GM23338 (cell line): ENCODE measurements at regions not wholly inside any gene's neighbourhood (a gene's known extent, or its start where the extent isn't known, plus 50 kb on each side); places are given as distances from the start of the nearest gene placed in this dataset.

Experiments used
- ATAC-seq: fragments of 200-7000 bp; cut with Tn5 transposase; 3 replicates; pipeline ENCODE4 v1.9.1; 2020
- DNase-seq: peaks from one replicate; pipeline ENCODE4 v3.0.0-alpha.2; 2015; ENCODE audit warnings: low spot score
- H2AFZ ChIP-seq: fragments of 200-600 bp; sonication (generic); 2 replicates; pipeline ENCODE4 v1.8.0; 2016; ENCODE audit warnings: antibody characterized with exemption, mild to moderate bottlenecking, moderate library complexity
- H3F3A ChIP-seq: fragments of 200-600 bp; sonication (generic); replicated peaks from 2 replicates; pipeline ENCODE4 v1.8.0; 2017; ENCODE audit warnings: antibody characterized with exemption, mixed run types, low read depth
- H3K27ac ChIP-seq: fragments of 200-600 bp; sonication (generic); 2 replicates; pipeline ENCODE4 v1.6.1; 2016; ENCODE audit warnings: low read depth
- H3K27me3 ChIP-seq: fragments of 200-600 bp; sonication (generic); 2 replicates; pipeline ENCODE4 v1.8.0; 2016; ENCODE audit warnings: mild to moderate bottlenecking, mixed run types, moderate library complexity; ENCODE audit not compliant: insufficient read depth
- H3K36me3 ChIP-seq: fragments of 200-600 bp; sonication (generic); 2 replicates; pipeline ENCODE4 v1.8.0; 2016; ENCODE audit warnings: mild to moderate bottlenecking; ENCODE audit not compliant: insufficient read depth
- H3K4me1 ChIP-seq: fragments of 200-600 bp; sonication (generic); 2 replicates; pipeline ENCODE4 v1.8.0; 2016; ENCODE audit warnings: mild to moderate bottlenecking, moderate library complexity; ENCODE audit not compliant: insufficient read depth
- H3K4me2 ChIP-seq: fragments of 200-600 bp; sonication (generic); 2 replicates; pipeline ENCODE4 v1.7.1; 2017; ENCODE audit warnings: mixed run types
- H3K4me3 ChIP-seq: fragments of 200-600 bp; sonication (generic); 2 replicates; pipeline ENCODE4 v1.6.1; 2016; ENCODE audit warnings: mixed run types
- H3K79me2 ChIP-seq: fragments of 200-600 bp; sonication (generic); replicated peaks from 2 replicates; pipeline ENCODE4 v1.8.0; 2017; ENCODE audit warnings: mild to moderate bottlenecking; ENCODE audit not compliant: insufficient read depth
- H3K9me2 ChIP-seq: fragments of 200-600 bp; sonication (generic); 2 replicates; pipeline ENCODE4 v1.8.0; 2017; ENCODE audit not compliant: insufficient read depth
- H4K20me1 ChIP-seq: fragments of 200-600 bp; sonication (generic); replicated peaks from 2 replicates; pipeline ENCODE4 v1.8.0; 2017; ENCODE audit warnings: mild to moderate bottlenecking; ENCODE audit not compliant: insufficient read depth
- H3K27ac Mint-ChIP-seq: 2 replicates; pipeline ENCODE4 v1.8.0; 2020; ENCODE audit warnings: inconsistent platforms, mild to moderate bottlenecking, moderate library complexity, mixed read lengths
- H3K27me3 Mint-ChIP-seq: 3 replicates; pipeline ENCODE4 v1.8.0; 2022; ENCODE audit warnings: low read depth, mild to moderate bottlenecking, moderate library complexity, mixed read lengths, inconsistent platforms; ENCODE audit not compliant: insufficient read depth, poor library complexity
- H3K36me3 Mint-ChIP-seq: 3 replicates; pipeline ENCODE4 v1.8.0; 2021; ENCODE audit warnings: low read depth, mild to moderate bottlenecking, inconsistent platforms, moderate library complexity, mixed read lengths
- H3K4me1 Mint-ChIP-seq: 3 replicates; pipeline ENCODE4 v1.8.0; 2020; ENCODE audit warnings: mild to moderate bottlenecking, inconsistent platforms, mixed read lengths
- H3K4me3 Mint-ChIP-seq: 3 replicates; pipeline ENCODE4 v1.8.0; 2021; ENCODE audit warnings: moderate library complexity, mild to moderate bottlenecking, inconsistent platforms, mixed read lengths
- H3K9me3 Mint-ChIP-seq: 3 replicates; pipeline ENCODE4 v1.8.0; 2020; ENCODE audit warnings: moderate library complexity, mild to moderate bottlenecking, inconsistent platforms, mixed read lengths
- CREB1 ChIP-seq: fragments of 250-450 bp; sonication (Bioruptor Pico); IDR thresholded peaks from 2 replicates; pipeline ENCODE4 v1.5.0; 2020; ENCODE audit warnings: low read depth, mild to moderate bottlenecking, moderate library complexity
- CTCF ChIP-seq, 2 experiments: fragments of 200-600 bp in 1 of 2; sonication (generic) in 1 of 2; conservative IDR thresholded peaks; 2 replicates each; pipeline versions ENCODE4 v1.5.1 to v1.6.1; 2016 to 2017; ENCODE audit warnings: antibody characterized with exemption in 2 of 2, low read depth in 2 of 2, mild to moderate bottlenecking in 2 of 2, moderate library complexity in 1 of 2
- ETS1 ChIP-seq: IDR thresholded peaks from 2 replicates; pipeline ENCODE4 v1.6.1; 2016; ENCODE audit warnings: antibody characterized with exemption
- EZH2 ChIP-seq: fragments of 200-600 bp; sonication (generic); IDR thresholded peaks from one replicate; pipeline ENCODE4 v1.8.0; 2017; ENCODE audit warnings: antibody characterized with exemption, mild to moderate bottlenecking, low read depth; ENCODE audit not compliant: unreplicated experiment
- EZH2phosphoT487 ChIP-seq: fragments of 200-600 bp; sonication (generic); IDR thresholded peaks from one replicate; pipeline ENCODE4 v1.8.1; 2018; ENCODE audit warnings: antibody characterized with exemption; ENCODE audit not compliant: unreplicated experiment
- JUNB ChIP-seq: IDR thresholded peaks from one replicate; pipeline ENCODE4 v1.6.1; 2016; ENCODE audit warnings: antibody characterized with exemption; ENCODE audit not compliant: unreplicated experiment
- NANOG ChIP-seq: IDR thresholded peaks from 2 replicates; pipeline ENCODE4 v1.6.1; 2016; ENCODE audit warnings: antibody characterized with exemption, borderline replicate concordance
- POLR2AphosphoS5 ChIP-seq: IDR thresholded peaks from 2 replicates; pipeline ENCODE4 v1.6.1; 2016; ENCODE audit warnings: antibody characterized with exemption, low read depth
- STAT1 ChIP-seq: IDR thresholded peaks from one replicate; pipeline ENCODE4 v1.6.1; 2016; ENCODE audit warnings: antibody characterized with exemption; ENCODE audit not compliant: unreplicated experiment
- ZNF114 ChIP-seq: fragments of 250-450 bp; sonication (Bioruptor Pico); IDR thresholded peaks from 2 replicates; pipeline ENCODE4 v1.5.0; 2020; ENCODE audit warnings: mild to moderate bottlenecking, moderate library complexity
- ZNF331 ChIP-seq: fragments of 250-450 bp; sonication (Bioruptor Pico); IDR thresholded peaks from 2 replicates; pipeline ENCODE4 v1.5.0; 2020; ENCODE audit warnings: low read depth, mild to moderate bottlenecking, moderate library complexity
- TF ChIP-seq, protein P1 (sequence below): fragments of 250-450 bp; sonication (Bioruptor Pico); IDR thresholded peaks from 2 replicates; pipeline ENCODE4 v1.5.0; 2020; ENCODE audit warnings: mild to moderate bottlenecking, moderate library complexity
- TF ChIP-seq, protein P2 (sequence below): IDR thresholded peaks from one replicate; pipeline ENCODE4 v1.6.1; 2018; ENCODE audit warnings: antibody characterized with exemption; ENCODE audit not compliant: unreplicated experiment

DNA sequence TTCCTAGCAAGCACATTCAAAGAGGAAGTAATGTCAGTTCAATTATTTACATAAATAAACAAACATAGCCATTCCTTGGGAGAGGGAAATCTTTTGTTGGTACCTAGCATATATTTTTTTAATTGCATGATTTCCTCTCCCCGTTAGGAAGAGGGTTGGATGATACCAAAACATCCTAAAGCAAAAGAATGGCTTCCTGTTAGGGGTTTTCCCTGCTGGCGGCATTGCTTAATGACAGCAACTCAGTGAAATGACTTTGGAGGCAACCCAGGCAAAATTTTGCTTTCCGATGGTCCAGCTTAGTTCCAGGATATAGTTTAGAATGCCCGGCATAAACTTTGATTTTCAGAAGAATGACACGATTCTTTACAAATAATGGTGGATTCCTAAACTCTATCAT is 73.2 kb downstream of the MAT2B start:
- peaks cover 3% of the 10 kb centered on the region; the same call in 1 of the 3 replicates for H3K4me1 Mint-ChIP-seq
- TF ChIP-seq STAT1 (no peak), ZNF331 (CRISPR knock-in tag) (no peak), ZNF114 (no peak), EZH2phosphoT487 (no peak), POLR2AphosphoS5 (no peak), CTCF (conservative IDR thresholded peaks at IDR 0.05; ENCODE audit: low read depth in 2 of 2) (no peak), CREB1 (no peak), ETS1 (no peak), EZH2 (no peak), JUNB (no peak), NANOG (no peak)
- TF ChIP-seq, protein P1, sequence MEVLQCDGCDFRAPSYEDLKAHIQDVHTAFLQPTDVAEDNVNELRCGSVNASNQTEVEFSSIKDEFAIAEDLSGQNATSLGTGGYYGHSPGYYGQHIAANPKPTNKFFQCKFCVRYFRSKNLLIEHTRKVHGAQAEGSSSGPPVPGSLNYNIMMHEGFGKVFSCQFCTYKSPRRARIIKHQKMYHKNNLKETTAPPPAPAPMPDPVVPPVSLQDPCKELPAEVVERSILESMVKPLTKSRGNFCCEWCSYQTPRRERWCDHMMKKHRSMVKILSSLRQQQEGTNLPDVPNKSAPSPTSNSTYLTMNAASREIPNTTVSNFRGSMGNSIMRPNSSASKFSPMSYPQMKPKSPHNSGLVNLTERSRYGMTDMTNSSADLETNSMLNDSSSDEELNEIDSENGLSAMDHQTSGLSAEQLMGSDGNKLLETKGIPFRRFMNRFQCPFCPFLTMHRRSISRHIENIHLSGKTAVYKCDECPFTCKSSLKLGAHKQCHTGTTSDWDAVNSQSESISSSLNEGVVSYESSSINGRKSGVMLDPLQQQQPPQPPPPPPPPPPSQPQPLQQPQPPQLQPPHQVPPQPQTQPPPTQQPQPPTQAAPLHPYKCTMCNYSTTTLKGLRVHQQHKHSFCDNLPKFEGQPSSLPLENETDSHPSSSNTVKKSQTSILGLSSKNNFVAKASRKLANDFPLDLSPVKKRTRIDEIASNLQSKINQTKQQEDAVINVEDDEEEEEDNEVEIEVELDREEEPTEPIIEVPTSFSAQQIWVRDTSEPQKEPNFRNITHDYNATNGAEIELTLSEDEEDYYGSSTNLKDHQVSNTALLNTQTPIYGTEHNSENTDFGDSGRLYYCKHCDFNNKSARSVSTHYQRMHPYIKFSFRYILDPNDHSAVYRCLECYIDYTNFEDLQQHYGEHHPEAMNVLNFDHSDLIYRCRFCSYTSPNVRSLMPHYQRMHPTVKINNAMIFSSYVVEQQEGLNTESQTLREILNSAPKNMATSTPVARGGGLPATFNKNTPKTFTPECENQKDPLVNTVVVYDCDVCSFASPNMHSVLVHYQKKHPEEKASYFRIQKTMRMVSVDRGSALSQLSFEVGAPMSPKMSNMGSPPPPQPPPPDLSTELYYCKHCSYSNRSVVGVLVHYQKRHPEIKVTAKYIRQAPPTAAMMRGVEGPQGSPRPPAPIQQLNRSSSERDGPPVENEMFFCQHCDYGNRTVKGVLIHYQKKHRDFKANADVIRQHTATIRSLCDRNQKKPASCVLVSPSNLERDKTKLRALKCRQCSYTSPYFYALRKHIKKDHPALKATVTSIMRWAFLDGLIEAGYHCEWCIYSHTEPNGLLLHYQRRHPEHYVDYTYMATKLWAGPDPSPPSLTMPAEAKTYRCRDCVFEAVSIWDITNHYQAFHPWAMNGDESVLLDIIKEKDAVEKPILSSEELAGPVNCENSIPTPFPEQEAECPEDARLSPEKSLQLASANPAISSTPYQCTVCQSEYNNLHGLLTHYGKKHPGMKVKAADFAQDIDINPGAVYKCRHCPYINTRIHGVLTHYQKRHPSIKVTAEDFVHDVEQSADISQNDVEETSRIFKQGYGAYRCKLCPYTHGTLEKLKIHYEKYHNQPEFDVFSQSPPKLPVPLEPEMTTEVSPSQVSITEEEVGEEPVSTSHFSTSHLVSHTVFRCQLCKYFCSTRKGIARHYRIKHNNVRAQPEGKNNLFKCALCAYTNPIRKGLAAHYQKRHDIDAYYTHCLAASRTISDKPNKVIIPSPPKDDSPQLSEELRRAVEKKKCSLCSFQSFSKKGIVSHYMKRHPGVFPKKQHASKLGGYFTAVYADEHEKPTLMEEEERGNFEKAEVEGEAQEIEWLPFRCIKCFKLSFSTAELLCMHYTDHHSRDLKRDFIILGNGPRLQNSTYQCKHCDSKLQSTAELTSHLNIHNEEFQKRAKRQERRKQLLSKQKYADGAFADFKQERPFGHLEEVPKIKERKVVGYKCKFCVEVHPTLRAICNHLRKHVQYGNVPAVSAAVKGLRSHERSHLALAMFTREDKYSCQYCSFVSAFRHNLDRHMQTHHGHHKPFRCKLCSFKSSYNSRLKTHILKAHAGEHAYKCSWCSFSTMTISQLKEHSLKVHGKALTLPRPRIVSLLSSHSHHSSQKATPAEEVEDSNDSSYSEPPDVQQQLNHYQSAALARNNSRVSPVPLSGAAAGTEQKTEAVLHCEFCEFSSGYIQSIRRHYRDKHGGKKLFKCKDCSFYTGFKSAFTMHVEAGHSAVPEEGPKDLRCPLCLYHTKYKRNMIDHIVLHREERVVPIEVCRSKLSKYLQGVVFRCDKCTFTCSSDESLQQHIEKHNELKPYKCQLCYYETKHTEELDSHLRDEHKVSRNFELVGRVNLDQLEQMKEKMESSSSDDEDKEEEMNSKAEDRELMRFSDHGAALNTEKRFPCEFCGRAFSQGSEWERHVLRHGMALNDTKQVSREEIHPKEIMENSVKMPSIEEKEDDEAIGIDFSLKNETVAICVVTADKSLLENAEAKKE: no peak
- TF ChIP-seq, protein P2, sequence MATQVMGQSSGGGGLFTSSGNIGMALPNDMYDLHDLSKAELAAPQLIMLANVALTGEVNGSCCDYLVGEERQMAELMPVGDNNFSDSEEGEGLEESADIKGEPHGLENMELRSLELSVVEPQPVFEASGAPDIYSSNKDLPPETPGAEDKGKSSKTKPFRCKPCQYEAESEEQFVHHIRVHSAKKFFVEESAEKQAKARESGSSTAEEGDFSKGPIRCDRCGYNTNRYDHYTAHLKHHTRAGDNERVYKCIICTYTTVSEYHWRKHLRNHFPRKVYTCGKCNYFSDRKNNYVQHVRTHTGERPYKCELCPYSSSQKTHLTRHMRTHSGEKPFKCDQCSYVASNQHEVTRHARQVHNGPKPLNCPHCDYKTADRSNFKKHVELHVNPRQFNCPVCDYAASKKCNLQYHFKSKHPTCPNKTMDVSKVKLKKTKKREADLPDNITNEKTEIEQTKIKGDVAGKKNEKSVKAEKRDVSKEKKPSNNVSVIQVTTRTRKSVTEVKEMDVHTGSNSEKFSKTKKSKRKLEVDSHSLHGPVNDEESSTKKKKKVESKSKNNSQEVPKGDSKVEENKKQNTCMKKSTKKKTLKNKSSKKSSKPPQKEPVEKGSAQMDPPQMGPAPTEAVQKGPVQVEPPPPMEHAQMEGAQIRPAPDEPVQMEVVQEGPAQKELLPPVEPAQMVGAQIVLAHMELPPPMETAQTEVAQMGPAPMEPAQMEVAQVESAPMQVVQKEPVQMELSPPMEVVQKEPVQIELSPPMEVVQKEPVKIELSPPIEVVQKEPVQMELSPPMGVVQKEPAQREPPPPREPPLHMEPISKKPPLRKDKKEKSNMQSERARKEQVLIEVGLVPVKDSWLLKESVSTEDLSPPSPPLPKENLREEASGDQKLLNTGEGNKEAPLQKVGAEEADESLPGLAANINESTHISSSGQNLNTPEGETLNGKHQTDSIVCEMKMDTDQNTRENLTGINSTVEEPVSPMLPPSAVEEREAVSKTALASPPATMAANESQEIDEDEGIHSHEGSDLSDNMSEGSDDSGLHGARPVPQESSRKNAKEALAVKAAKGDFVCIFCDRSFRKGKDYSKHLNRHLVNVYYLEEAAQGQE: no peak
- peaks cover 2% of the 10 kb centered on the region for H3K27me3 Mint-ChIP-seq
- H3K4me3 Mint-ChIP-seq: no peak overlapping the region
- Histone ChIP-seq H3K9me2 (0 out of 2 replicates have a peak, but pooled peaks cover 3% of the 10 kb centered on the region), H3F3A (no peaks in the 10 kb centered on the region), H3K4me2 (no peak overlapping the region), H3K36me3 (no peaks in the 10 kb centered on the region), H4K20me1 (no peaks in the 10 kb centered on the region), H2AFZ (no peak overlapping the region; the same call in 1 of the 2 replicates), H3K79me2 (no peaks in the 10 kb centered on the region), H3K4me3 (no peak overlapping the region), H3K27me3 (no peaks in the 10 kb centered on the region), H3K27ac (no peak overlapping the region), H3K4me1 (no peaks in the 10 kb centered on the region; the same call in 1 of the 2 replicates)
- peaks cover 7% of the 10 kb centered on the region; the same call in 1 of the 3 replicates for H3K9me3 Mint-ChIP-seq
- ATAC-seq: no peak
- no peak overlapping the region for H3K27ac Mint-ChIP-seq
- DNase-seq: peak; percentile 39
- no peaks in the 10 kb centered on the region for H3K36me3 Mint-ChIP-seq
